H1 (cell line): ENCODE measurements at regions not wholly inside any gene's neighbourhood (a gene's known extent, or its start where the extent isn't known, plus 50 kb on each side); places are given as distances from the start of the nearest gene placed in this dataset.

Experiments
- CTCF ChIA-PET: fragments of 300-600 bp; sonication (Branson Sonifier 250); formaldehyde crosslinking; loops from one replicate; lab custom pipeline; 2021; ENCODE audit not compliant: partially characterized antibody; lab: Charles Lee
- POLR2A ChIA-PET: fragments of 300-600 bp; sonication (Branson Sonifier 250); formaldehyde crosslinking; loops from one replicate; lab custom pipeline; 2021; ENCODE audit warnings: inconsistent platforms; ENCODE audit not compliant: partially characterized antibody; lab: Charles Lee
- DNase-seq, 2 experiments: peaks; one replicate each; pipeline versions ENCODE4 v3.0.0 to v3.0.0-alpha.2; 2010 to 2022; ENCODE audit warnings: low spot score in 2 of 2, low read depth in 1 of 2, mixed read lengths in 1 of 2
- FAIRE-seq: peaks from 2 replicates; lab custom pipeline; 2011; peaks lifted over from hg19 to GRCh38; lab: Jason Lieb, UNC
- H2AFZ ChIP-seq: 2 replicates; pipeline ENCODE4 v1.8.1; 2012; ENCODE audit warnings: low read length, inconsistent platforms
- H2AK5ac ChIP-seq: 2 replicates; pipeline ENCODE4 v1.6.1; 2013; ENCODE audit warnings: low read depth, low read length
- H2BK120ac ChIP-seq: replicated peaks from 2 replicates; pipeline ENCODE3; 2013; ENCODE audit warnings: low read depth, low read length, inconsistent platforms
- H2BK12ac ChIP-seq: 2 replicates; pipeline ENCODE4 v1.6.1; 2013; ENCODE audit warnings: low read depth, low read length
- H2BK15ac ChIP-seq: 2 replicates; pipeline ENCODE4 v1.6.1; 2013; ENCODE audit warnings: low read length
- H2BK20ac ChIP-seq: 2 replicates; pipeline ENCODE4 v1.6.1; 2013; ENCODE audit warnings: low read length
- H2BK5ac ChIP-seq: 2 replicates; pipeline ENCODE4 v1.6.1; 2013; ENCODE audit warnings: low read depth, low read length
- H3K14ac ChIP-seq: 2 replicates; pipeline ENCODE4 v1.6.1; 2013; ENCODE audit warnings: inconsistent platforms; ENCODE audit not compliant: insufficient read length
- H3K18ac ChIP-seq: 2 replicates; pipeline ENCODE4 v1.6.1; 2013; ENCODE audit warnings: low read length; ENCODE audit errors: extremely low read depth
- H3K23ac ChIP-seq: 2 replicates; pipeline ENCODE4 v1.6.1; 2013; ENCODE audit warnings: inconsistent platforms; ENCODE audit not compliant: insufficient read length
- H3K23me2 ChIP-seq: 2 replicates; pipeline ENCODE4 v1.6.1; 2013; ENCODE audit warnings: low read depth, low read length
- H3K27ac ChIP-seq: 2 replicates; pipeline ENCODE4 v1.6.1; 2011; ENCODE audit warnings: low read depth, low read length, inconsistent platforms
- H3K27me3 ChIP-seq, 4 experiments: replicated peaks in 1 of 4; 1 replicate in 1 of 4; 2 replicates in 3 of 4; pipeline versions ENCODE4 v1.6.1 to v1.8.1; 2011 to 2013; ENCODE audit warnings: low read length in 3 of 4, mild to moderate bottlenecking in 3 of 4, inconsistent platforms in 2 of 4, mixed read lengths in 2 of 4, moderate library complexity in 1 of 4; ENCODE audit not compliant: control insufficient read depth in 3 of 4, insufficient read depth in 3 of 4; ENCODE audit errors: extremely low read depth in 1 of 4
- H3K36me3 ChIP-seq, 4 experiments: 2 replicates each; pipeline versions ENCODE4 v1.6.1 to v1.8.1; 2011 to 2013; ENCODE audit warnings: mild to moderate bottlenecking in 4 of 4, low read length in 3 of 4, moderate library complexity in 2 of 4, control low read depth in 1 of 4, inconsistent platforms in 1 of 4; ENCODE audit not compliant: insufficient read depth in 4 of 4, control insufficient read depth in 2 of 4
- H3K4ac ChIP-seq: replicated peaks from 2 replicates; pipeline ENCODE3; 2013; ENCODE audit warnings: low read length, low read depth, mixed read lengths, inconsistent platforms; ENCODE audit not compliant: insufficient read length
- H3K4me1 ChIP-seq, 4 experiments: replicated peaks in 1 of 4; 1 replicate in 1 of 4; 2 replicates in 3 of 4; pipeline versions ENCODE4 v1.6.1 to v1.8.1; 2011 to 2013; ENCODE audit warnings: low read length in 3 of 4, inconsistent platforms in 2 of 4, mixed read lengths in 1 of 4; ENCODE audit not compliant: insufficient read depth in 4 of 4, control insufficient read depth in 3 of 4
- H3K4me2 ChIP-seq, 2 experiments: 2 replicates each; pipeline versions ENCODE4 v1.6.1 to v1.8.1; 2011 to 2013; ENCODE audit warnings: low read depth in 2 of 2, low read length in 2 of 2, control low read depth in 1 of 2, inconsistent platforms in 1 of 2, mild to moderate bottlenecking in 1 of 2; ENCODE audit not compliant: insufficient read depth in 1 of 2
- H3K4me3 ChIP-seq, 4 experiments: fragments of 200-600, 300-600 bp in 1 of 4; sonication (generic), shearing (Covaris generic), sonication (Bioruptor Twin) in 1 of 4; 2 replicates each; pipeline versions ENCODE4 v1.5.1 to v1.8.1; 2011 to 2016; ENCODE audit warnings: low read length in 4 of 4, low read depth in 3 of 4, control low read depth in 2 of 4, inconsistent platforms in 2 of 4, mild to moderate bottlenecking in 2 of 4, mixed read lengths in 1 of 4, moderate library complexity in 1 of 4; ENCODE audit not compliant: insufficient read depth in 2 of 4; ENCODE audit errors: extremely low read depth in 1 of 4
- H3K56ac ChIP-seq: replicated peaks from 2 replicates; pipeline ENCODE3; 2013; ENCODE audit warnings: low read depth, mild to moderate bottlenecking, mixed read lengths, low read length, inconsistent platforms; ENCODE audit not compliant: insufficient read length
- H3K79me1 ChIP-seq: 2 replicates; pipeline ENCODE4 v1.6.1; 2013; ENCODE audit warnings: low read depth, low read length, control low read depth
- H3K79me2 ChIP-seq, 2 experiments: 2 replicates each; pipeline versions ENCODE4 v1.6.1 to v1.8.1; 2012 to 2013; ENCODE audit warnings: low read length in 2 of 2, mild to moderate bottlenecking in 2 of 2, inconsistent platforms in 1 of 2; ENCODE audit not compliant: insufficient read depth in 2 of 2, control insufficient read depth in 1 of 2
- H3K9ac ChIP-seq, 4 experiments: replicated peaks in 1 of 4; 1 replicate in 1 of 4; 2 replicates in 3 of 4; pipeline versions ENCODE4 v1.6.1 to v1.8.1; 2011 to 2013; ENCODE audit warnings: low read depth in 3 of 4, low read length in 3 of 4, control low read depth in 2 of 4, mild to moderate bottlenecking in 2 of 4, moderate library complexity in 2 of 4, inconsistent platforms in 1 of 4; ENCODE audit errors: extremely low read depth in 1 of 4
- H3K9me3 ChIP-seq, 2 experiments: 2 replicates each; pipeline versions ENCODE4 v1.6.1 to v1.8.1; 2012 to 2013; ENCODE audit warnings: mild to moderate bottlenecking in 2 of 2, moderate library complexity in 2 of 2, control low read depth in 1 of 2, inconsistent platforms in 1 of 2, low read depth in 1 of 2, low read length in 1 of 2, mixed read lengths in 1 of 2; ENCODE audit not compliant: insufficient read depth in 2 of 2
- H4K20me1 ChIP-seq, 2 experiments: replicated peaks in 1 of 2; 2 replicates each; pipeline versions ENCODE3 to v1.8.1; 2011 to 2013; ENCODE audit warnings: inconsistent platforms in 2 of 2, low read length in 2 of 2, mild to moderate bottlenecking in 1 of 2; ENCODE audit not compliant: insufficient read depth in 2 of 2, control insufficient read depth in 1 of 2
- H4K5ac ChIP-seq: 2 replicates; pipeline ENCODE4 v1.6.1; 2013; ENCODE audit warnings: low read length, low read depth, mixed read lengths, inconsistent platforms; ENCODE audit not compliant: insufficient read length
- H4K8ac ChIP-seq: 2 replicates; pipeline ENCODE4 v1.8.0; 2013; ENCODE audit warnings: mild to moderate bottlenecking, moderate library complexity, low read length, inconsistent platforms; ENCODE audit not compliant: insufficient read depth; ENCODE audit errors: extremely low read depth
- H4K91ac ChIP-seq: replicated peaks from 2 replicates; pipeline ENCODE3; 2013; ENCODE audit warnings: low read length, mixed read lengths, inconsistent platforms; ENCODE audit not compliant: insufficient read length
- CTBP2 ChIP-seq: IDR thresholded peaks from 2 replicates; pipeline ENCODE4 v1.7.0; 2011; ENCODE audit warnings: borderline replicate concordance, mild to moderate bottlenecking, moderate library complexity, mixed read lengths, low read length; ENCODE audit not compliant: insufficient read depth, insufficient read length
- CTCF ChIP-seq, 3 experiments: IDR thresholded peaks; 1 replicate in 2 of 3; 2 replicates in 1 of 3; pipeline versions ENCODE4 v1.5.1 to v1.6.1; 2011; ENCODE audit warnings: low read length in 3 of 3, mild to moderate bottlenecking in 3 of 3, inconsistent platforms in 2 of 3, low read depth in 1 of 3, moderate library complexity in 1 of 3; ENCODE audit not compliant: insufficient read depth in 1 of 3; ENCODE audit errors: control extremely low read depth in 1 of 3
- HDAC6 ChIP-seq: IDR thresholded peaks from one replicate; pipeline ENCODE4 v1.7.1; 2012; ENCODE audit warnings: low read depth, mild to moderate bottlenecking, inconsistent platforms, low read length, moderate library complexity
- PHF8 ChIP-seq: fragments of 200-600 bp; sonication (generic); conservative IDR thresholded peaks from 2 replicates; pipeline ENCODE4 v1.7.1; 2012; ENCODE audit warnings: low read depth, mild to moderate bottlenecking, inconsistent platforms, low read length, moderate library complexity
- RAD21 ChIP-seq, 2 experiments: IDR thresholded peaks in 1 of 2; conservative IDR thresholded peaks in 1 of 2; 2 replicates each; pipeline ENCODE4 v1.6.1; 2011; ENCODE audit warnings: low read depth in 2 of 2, low read length in 2 of 2, improper control_type of control experiment in 1 of 2, inconsistent platforms in 1 of 2, mild to moderate bottlenecking in 1 of 2, moderate library complexity in 1 of 2
- SIX5 ChIP-seq: IDR thresholded peaks from 2 replicates; pipeline ENCODE4 v1.6.1; 2011; ENCODE audit warnings: mild to moderate bottlenecking, low read depth, low read length
- YY1 ChIP-seq: IDR thresholded peaks from 2 replicates; pipeline ENCODE4 v1.6.1; 2011; ENCODE audit warnings: low read depth, mild to moderate bottlenecking, low read length
- ZNF274 ChIP-seq: IDR thresholded peaks from 2 replicates; pipeline ENCODE4 v1.7.0; 2012; ENCODE audit warnings: low read length, borderline replicate concordance; ENCODE audit errors: extremely low read depth
- WGBS, 2 experiments: shearing (Covaris generic) in 1 of 2; methylation state at CpG; one replicate each; pipeline versions ENCODE4 v1.1.6 to v1.1.7; 2013 to 2015; ENCODE audit warnings: low lambda C conversion rate in 2 of 2, mixed read lengths in 2 of 2, inconsistent platforms in 1 of 2, low coverage in 1 of 2, missing lambda C conversion rate in 1 of 2; ENCODE audit not compliant: insufficient replicate concordance in 2 of 2, insufficient coverage in 1 of 2, insufficient read length in 1 of 2; ENCODE audit errors: extremely low coverage in 1 of 2, missing lambda C conversion rate in 1 of 2; 5-methylcytosine and 5-hydroxymethylcytosine counted together

- Histone ChIP-seq H3K4me2 (no peak overlapping the region), H2BK120ac (no peak overlapping the region), H3K9ac (no peak overlapping the region), H3K18ac (no peak overlapping the region; the same call in 1 of the 2 replicates), H2BK12ac (no peak overlapping the region), H3K36me3 (no peaks in the 10 kb centered on the region), H2AK5ac (no peak overlapping the region), H3K79me1 (no peaks in the 10 kb centered on the region), H3K27ac (no peak overlapping the region), H3K4me1 (peaks cover 0 to 3% (median 0%) of the 10 kb centered on the region in 4 experiments; a peak in 2 of 7 replicates), H3K4ac (no peak overlapping the region), H3K23ac (no peak overlapping the region), H3K27me3 (no peaks in the 10 kb centered on the region), H2BK15ac (no peak overlapping the region), H2AFZ (no peak overlapping the region), H3K9me3 (no peaks in the 10 kb centered on the region), H4K5ac (no peak overlapping the region), H4K91ac (no peak overlapping the region), H3K4me3 (no peak overlapping the region), H4K20me1 (no peaks in the 10 kb centered on the region), H3K56ac (no peak overlapping the region), H2BK20ac (no peak overlapping the region), H4K8ac (no peak overlapping the region), H3K79me2 (no peaks in the 10 kb centered on the region)
- CTCF ChIA-PET = interaction anchor here (0.6 to 2.8 kb wide), 19 partner anchors 12 to 685 kb away, joined by 3 to 19 read pairs (median 4); partner anchors contain the start of gene SOX3
- whole genome bisulfite sequencing, 2 experiments = 18% methylated on average over 7 of the region's 11 CpGs; no CpG with 5 or more reads in 1 of the 2 experiments
- DNase-seq (peak; percentile 63 to 83), FAIRE-seq (peak; percentile 88)
- POLR2A ChIA-PET = no interaction called here
- peak; percentile 87 to 88 for TF ChIP-seq RAD21 (IDR thresholded peaks at IDR 0.05 in 1 of 2, conservative IDR thresholded peaks at IDR 0.05 in 1 of 2; ENCODE audit: low read depth in 2 of 2, low read length in 2 of 2)
- TF ChIP-seq CTBP2 = no peak
- peak; percentile 75 to 82 (median 79) for TF ChIP-seq CTCF (IDR thresholded peaks at IDR 0.05; ENCODE audit: control extremely low read depth in 1 of 3, insufficient read depth in 1 of 3, low read depth in 1 of 3, low read length in 3 of 3)
- TF ChIP-seq SIX5 = no peak
- no peak for TF ChIP-seq HDAC6
- TF ChIP-seq ZNF274 = no peak
- TF ChIP-seq YY1 = 0 out of 2 replicates have a peak, but pooled peaks have one; percentile 15
- no peak for TF ChIP-seq PHF8
- TF ChIP-seq, all 59 proteins: peak for 3
- Histone ChIP-seq H3K23me2 (no peaks in the 10 kb centered on the region), H3K14ac (no peak overlapping the region), H2BK5ac (no peak overlapping the region)
Observed at GRCh38 chrX:140057001-140057411, 91.7 kb upstream of the CXorf66 start.
